ENCODE measurements at regions not wholly inside any gene's neighbourhood (a gene's known extent, or its start where the extent isn't known, plus 50 kb on each side); places are given as distances from the start of the nearest gene placed in this dataset.

- intact Hi-C loops (cut with micrococcal nuclease): no loop called here
Observed at GRCh38 chr10:36385693-36386092, 739.7 kb upstream of the ANKRD30A start.

GRCh38 chr10:36383349-36383748 lies 741.3 kb upstream of the FZD8 start:
- intact Hi-C loops (cut with micrococcal nuclease): no loop called here

- intact Hi-C loops (cut with micrococcal nuclease): no loop called here
Observed at GRCh38 chr10:36381748-36382147, 739.7 kb upstream of the FZD8 start.

GRCh38 chr10:36380538-36380937 lies 738.4 kb upstream of the FZD8 start:
- intact Hi-C loops (cut with micrococcal nuclease): no loop called here

- intact Hi-C loops (cut with micrococcal nuclease): no loop called here
Observed at GRCh38 chr10:36375107-36375506, 733.0 kb upstream of the FZD8 start.

- intact Hi-C loops (cut with micrococcal nuclease): no loop called here
Observed at GRCh38 chr10:36373424-36374096, 731.5 kb upstream of the FZD8 start.

GRCh38 chr10:36367362-36367761 lies 725.3 kb upstream of the FZD8 start:
- intact Hi-C loops (cut with micrococcal nuclease): no loop called here

GRCh38 chr10:36366843-36367242 lies 724.7 kb upstream of the FZD8 start:
- intact Hi-C loops (cut with micrococcal nuclease): no loop called here

GRCh38 chr10:36366065-36366464 lies 724.0 kb upstream of the FZD8 start:
- intact Hi-C loops (cut with micrococcal nuclease): no loop called here

- intact Hi-C loops (cut with micrococcal nuclease): no loop called here
Observed at GRCh38 chr10:36362257-36362656, 720.2 kb upstream of the FZD8 start.

GRCh38 chr10:36358736-36359135 lies 716.6 kb upstream of the FZD8 start:
- intact Hi-C loops (cut with micrococcal nuclease): no loop called here

- intact Hi-C loops (cut with micrococcal nuclease): no loop called here
Observed at GRCh38 chr10:36354633-36355032, 712.5 kb upstream of the FZD8 start.

- intact Hi-C loops (cut with micrococcal nuclease): no loop called here
Observed at GRCh38 chr10:36351159-36351558, 709.1 kb upstream of the FZD8 start.

- intact Hi-C loops (cut with micrococcal nuclease): no loop called here
Observed at GRCh38 chr10:36349445-36350078, 707.5 kb upstream of the FZD8 start.

GRCh38 chr10:36345807-36346206 lies 703.7 kb upstream of the FZD8 start:
- intact Hi-C loops (cut with micrococcal nuclease): no loop called here

GRCh38 chr10:36345175-36345533 lies 703.1 kb upstream of the FZD8 start:
- intact Hi-C loops (cut with micrococcal nuclease): no loop called here

GRCh38 chr10:36344240-36345174 lies 702.4 kb upstream of the FZD8 start:
- intact Hi-C loops (cut with micrococcal nuclease): no loop called here

- intact Hi-C loops (cut with micrococcal nuclease): no loop called here
Observed at GRCh38 chr10:36342781-36343180, 700.7 kb upstream of the FZD8 start.

- intact Hi-C loops (cut with micrococcal nuclease): no loop called here
Observed at GRCh38 chr10:36341471-36341870, 699.4 kb upstream of the FZD8 start.

- intact Hi-C loops (cut with micrococcal nuclease): no loop called here
Observed at GRCh38 chr10:36336315-36336714, 694.2 kb upstream of the FZD8 start.

GRCh38 chr10:36333446-36333845 lies 691.4 kb upstream of the FZD8 start:
- intact Hi-C loops (cut with micrococcal nuclease): no loop called here

GRCh38 chr10:36332926-36333325 lies 690.8 kb upstream of the FZD8 start:
- intact Hi-C loops (cut with micrococcal nuclease): no loop called here

Data from T-helper 2 cell treated with Interferon-gamma antibody and Interleukin-4, amounts not matched to agents 100 ng/mL and 5 ng/mL, for 36 hours (primary cell).